NCI-H2081 treated with DMSO at 0.1 percent for 48 hours (cell line): ENCODE measurements at regions not wholly inside any gene's neighbourhood (a gene's known extent, or its start where the extent isn't known, plus 50 kb on each side); places are given as distances from the start of the nearest gene placed in this dataset.
"Not testable (repeated sequence)": the region's sequence is repeated elsewhere in the genome, so short reads cannot be mapped to it uniquely, and the experiment has no call there.

ENCODE experiments used
- DNase-seq: peaks from one replicate; lab custom pipeline; 2025; lab: John Stamatoyannopoulos, UW

DNA sequence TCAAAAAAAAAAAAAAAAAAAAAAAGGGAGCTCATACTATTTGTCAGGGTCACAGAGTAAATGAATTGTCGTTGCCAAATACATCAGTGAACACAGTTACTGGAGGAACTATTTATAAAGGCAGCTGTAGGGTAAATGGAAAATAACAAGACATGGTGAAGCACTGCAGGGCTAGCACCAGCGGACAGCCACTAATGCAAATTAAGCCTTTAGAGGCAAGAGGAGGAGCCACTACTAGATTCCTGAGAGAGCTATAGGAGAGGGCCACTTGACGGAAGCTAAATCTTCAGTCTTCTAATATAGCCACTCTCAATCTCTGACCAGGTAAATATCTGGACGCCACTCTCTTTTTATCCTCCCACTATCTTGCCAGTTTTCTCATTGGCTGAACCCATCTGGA, 801.2 kb upstream of the GOT2 start:
- no peak for DNase-seq

DNA sequence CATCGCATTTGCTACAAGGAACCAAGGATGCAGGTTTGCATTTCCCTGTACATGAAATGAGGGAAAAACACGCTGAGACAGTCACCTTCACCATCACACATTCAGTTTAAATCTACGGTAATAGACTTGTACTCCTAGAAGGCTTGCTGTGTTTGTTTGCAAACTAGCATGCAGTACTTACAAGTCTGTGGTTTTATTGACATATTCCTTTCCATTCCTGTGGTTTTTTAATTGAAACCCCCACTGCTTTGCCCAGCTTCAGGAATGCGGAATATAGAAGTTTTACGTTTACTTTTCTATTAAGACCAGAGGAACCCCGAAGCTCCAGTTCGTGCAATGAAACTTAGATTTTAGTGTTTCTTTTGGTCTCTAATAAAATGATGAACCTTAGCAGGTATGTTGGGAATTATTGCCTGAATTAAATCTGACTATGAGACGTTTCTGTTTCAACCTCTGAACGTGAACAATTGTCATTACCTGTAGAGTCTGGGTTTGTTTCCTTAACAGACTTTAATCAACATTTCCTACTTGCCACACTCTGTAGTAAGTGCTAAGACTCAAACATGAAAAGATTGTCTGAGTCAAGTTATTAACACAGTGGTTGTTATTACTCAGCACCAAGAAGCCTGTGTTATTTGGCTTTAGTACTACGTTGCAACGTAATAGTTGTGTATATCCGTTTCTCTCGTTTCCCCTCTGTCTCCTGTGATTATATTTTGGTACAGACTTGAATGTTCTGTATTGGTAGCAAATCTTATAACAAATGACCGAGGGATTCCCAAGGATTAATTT, 793.3 kb upstream of the GOT2 start:
- no peak for DNase-seq

DNA sequence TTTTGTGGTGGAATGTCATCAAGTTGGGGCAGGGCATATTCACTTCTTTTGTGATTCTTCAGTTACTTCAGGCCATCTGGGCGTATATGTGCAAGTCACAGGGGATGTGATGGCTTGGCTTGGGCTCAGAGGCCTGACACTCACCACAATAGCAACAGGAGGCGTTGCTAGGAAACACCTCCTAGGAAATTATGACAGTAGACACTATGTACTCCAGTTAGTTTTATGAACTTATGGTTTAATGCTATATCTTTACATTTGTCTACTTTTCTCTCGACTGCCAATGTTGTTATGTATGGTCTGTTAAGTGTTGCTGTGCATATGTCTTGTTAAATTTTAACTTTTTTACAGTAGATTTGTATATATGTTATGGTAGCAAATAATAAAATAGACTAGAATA, 788.7 kb upstream of the GOT2 start:
- DNase-seq, result no peak

DNA sequence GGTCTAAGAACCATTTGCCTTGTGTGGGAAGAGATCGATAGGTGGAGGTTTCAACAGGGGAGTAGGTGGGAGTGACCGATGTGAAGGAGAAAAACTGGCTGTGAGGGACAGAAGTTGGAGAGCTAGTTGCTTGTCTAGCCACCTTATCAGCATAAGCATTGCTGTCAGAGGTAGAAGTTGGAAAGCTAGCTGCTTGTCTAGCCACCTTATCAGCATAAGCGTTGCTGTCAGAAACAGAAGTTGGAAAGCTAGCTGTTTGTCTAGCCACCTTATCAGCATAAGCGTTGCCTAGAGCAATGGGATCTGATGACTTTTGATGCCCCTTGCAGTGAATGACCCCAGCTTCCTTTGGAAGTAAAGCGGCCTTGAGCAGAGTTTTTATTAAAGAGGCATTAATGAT, 784.6 kb upstream of the GOT2 start:
- not testable (repeated sequence) for DNase-seq

DNA sequence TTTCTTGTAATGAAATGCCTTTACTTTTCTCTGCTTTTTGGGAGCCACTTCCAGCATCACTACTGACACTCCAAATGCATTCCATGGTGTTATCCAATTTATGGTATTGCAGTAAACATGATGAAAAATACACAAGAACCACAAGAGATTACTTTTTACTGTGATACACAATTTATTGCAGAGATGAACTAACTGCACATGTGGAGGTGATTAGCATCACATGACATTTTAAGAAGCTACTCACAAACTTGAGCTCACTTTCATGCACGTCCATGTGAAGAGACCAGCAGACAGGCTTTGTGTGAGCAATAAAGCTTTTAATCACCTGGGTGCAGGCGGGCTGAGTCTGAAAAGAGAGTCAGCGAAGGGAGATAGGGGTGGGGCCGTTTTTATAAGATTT, 780.5 kb upstream of the GOT2 start:
- no peak for DNase-seq

DNA sequence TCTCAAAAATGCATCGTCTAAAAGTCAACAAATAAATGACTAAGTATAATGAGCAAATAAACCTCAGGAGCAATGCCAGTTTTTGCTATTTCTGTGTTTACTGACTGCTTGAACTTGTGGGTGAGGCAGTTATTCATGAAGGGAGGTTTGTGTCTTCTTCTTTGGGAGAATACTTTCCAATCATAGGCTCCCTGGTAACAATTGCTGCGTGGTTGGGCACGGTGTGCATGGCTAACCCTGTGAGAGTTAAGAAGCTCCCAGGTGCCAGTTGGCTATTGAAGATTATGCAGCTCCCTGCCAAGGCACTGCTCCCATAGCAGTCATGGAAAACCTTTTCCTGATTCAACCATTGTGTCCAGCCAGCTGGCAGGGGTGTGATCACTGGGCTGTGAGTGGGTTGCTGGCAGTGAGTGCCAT, 775.9 kb upstream of the GOT2 start:
- DNase-seq, result no peak

DNA sequence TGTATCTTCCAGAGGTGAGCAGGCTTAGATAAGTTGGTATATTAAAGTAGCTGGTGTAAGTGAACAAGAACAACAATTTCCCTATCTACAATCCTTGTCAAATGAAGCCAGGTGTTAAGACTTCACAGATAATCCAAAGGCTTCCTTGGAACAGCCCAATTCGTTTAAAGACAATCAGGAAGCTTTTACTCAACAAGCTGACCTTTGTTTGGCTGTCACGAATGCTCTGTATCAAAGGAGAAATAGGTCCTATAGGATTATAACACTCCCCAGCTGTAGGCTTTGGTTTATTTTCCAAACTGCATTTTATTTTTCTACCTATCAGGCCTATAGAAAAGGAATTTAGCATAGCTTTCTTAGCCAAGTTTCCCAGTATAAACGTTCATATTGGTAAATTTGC, 766.5 kb upstream of the GOT2 start:
- DNase-seq, result no peak

DNA sequence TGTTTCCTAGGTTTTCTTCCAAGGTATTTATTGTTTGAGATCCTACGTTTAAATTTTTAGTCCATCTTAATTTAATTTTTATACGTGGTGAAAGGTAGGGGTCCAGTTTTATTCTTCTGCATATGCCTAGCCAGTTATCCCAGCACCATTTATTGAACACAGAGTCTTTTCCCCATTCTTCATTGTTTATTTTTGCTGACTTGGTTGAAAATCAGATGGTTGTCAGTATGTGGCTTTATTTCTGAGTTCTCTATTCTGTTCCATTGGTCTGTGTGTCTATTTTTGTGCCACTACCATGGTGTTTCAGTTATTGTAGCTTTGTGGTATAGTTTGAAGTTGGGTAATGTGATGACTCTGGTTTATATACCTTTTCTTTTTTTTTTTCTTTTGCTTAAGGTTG, 753.0 kb upstream of the GOT2 start:
- no peak for DNase-seq

DNA sequence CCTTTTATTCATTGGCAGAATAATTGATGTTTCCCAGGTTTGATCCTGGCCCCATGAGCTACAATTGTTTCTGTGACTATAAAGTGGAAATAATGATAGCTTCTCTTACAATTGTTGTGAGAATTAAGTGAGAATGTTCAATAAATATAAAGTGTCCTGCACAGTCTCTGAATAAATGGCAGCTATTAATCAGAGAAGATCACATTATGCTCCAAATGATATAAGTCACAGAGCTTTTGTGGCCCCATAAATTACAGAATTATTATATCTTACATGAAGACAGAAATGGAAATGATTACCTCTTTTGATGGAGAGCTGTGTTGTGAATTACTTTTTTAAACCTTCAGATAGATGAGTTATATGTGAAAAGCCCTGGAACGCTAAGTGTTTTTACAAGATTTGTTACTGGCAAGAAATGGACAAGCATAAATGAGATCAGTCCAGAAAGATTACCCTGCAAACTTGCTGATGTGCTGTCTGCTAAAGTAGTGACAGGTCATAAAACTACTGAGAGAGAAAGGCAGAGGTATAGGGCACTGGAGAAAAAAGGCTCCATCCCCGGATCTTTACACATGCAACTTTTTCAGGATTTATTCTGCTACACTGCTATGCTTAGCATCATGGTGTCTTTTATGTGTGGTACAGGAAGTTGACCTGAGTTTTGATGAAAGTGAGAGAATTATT, 750.9 kb upstream of the GOT2 start:
- DNase-seq, result no peak

DNA sequence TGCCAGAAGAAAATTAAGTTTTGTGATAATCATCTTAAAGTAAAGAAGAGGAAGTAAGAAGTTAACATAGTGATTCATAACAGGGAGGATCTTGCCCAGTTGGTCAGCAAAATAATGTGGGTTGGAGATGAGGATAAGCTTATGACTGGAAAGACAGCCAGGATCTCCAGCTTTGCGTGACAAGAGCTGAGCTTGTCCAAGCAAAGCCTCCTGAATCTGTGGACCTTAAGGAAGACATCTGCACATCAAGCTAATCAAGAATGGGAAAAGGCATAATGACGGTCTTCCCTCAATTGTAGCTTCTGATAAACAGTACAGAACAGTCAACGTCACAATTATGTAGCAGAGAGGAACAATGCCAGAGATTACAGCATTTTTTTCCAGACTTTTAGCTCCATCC, 744.7 kb upstream of the GOT2 start:
- no peak for DNase-seq

DNA sequence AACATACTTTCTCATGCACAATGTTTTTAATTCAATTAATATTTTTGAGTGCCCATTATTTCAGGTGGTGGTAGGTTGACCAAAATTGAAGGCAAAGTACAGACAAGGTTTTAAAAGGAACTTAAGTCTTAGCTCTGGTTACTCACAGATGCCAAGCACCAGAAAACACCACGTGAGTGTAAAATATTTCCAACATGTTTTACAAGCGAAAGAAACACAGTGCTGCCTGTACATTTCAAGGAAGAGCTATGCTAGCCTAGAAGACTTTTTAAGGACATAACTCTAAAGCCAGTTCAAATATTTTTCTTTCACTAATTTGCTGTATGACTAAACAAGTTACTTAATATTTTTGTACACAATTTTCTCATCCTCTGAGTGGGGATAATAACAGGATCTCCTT, 736.4 kb upstream of the GOT2 start:
- no peak for DNase-seq

DNA sequence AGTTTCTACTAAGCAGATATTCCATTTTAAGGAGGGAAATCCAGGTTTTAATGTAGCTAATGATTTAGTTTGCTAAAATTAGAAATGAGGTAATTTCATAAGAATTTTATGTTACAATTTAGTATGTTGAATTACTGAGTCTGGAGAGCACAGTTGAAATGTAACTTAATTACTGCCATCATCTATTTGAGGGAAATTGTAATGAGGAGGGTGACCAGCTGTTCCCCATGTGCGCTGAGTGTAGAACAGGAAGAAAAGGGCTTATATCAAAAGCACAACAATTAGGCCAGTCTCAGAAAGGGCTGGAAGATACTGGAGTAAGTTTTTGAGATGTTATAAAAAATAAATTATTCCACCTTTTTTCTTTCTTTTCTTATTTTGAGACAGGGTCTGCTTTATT, 735.1 kb upstream of the GOT2 start:
- DNase-seq, result no peak

DNA sequence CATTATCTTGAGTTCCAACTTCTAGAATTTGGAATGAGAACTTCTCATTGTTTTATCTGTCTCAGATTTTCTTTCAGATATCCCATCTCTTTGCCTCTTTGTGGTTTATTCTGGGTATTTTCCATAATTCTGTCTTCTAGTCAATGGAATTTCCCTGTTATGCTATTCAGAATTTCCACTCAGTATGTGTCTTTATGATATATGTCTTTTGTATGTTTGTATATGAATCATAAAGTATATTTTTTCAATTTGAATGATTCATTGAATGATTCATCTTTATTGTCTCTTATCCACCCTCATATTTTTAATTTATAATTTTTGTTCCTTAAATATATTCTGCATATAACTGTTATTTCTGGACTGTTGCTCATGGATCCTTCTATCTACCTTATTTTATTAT, 729.7 kb upstream of the GOT2 start:
- no peak for DNase-seq

DNA sequence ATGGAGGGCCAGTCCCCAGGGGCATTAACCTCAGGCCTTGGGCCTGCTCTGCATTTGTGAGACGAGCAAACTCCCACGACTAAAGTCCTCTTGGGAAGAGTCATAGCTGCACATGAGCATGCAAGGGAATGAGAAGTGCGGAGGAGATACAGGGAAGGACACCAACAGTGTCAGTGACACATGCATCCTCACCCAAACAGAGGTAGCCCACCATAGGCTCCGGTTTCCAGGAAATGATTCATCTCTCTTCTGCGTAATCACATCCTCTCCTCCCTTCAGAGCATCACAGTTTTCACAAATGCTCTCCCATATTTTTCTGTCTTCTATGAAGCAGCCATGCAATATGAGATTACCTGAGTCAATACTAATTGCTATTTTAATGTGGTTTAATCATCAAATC, 725.7 kb upstream of the GOT2 start:
- DNase-seq, result no peak

DNA sequence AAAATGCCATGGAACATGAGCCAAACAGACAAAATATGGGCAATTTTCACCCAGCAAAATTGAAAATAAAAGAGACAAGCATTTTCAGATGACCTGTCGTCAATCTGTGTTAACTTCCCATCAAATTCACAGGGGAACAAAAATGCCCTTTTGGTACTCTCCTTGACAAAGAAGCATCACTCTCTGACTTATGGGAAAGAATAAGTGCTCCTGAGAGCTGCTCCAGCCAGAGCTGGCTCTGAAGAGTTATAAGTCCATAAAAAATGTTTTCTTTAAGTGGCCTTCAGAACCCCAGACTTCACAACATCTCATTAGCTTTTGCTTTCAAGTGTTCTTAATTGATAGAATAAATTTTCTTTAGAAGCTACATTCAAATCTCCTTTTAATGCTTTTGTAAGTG, 721.4 kb upstream of the GOT2 start:
- no peak for DNase-seq

DNA sequence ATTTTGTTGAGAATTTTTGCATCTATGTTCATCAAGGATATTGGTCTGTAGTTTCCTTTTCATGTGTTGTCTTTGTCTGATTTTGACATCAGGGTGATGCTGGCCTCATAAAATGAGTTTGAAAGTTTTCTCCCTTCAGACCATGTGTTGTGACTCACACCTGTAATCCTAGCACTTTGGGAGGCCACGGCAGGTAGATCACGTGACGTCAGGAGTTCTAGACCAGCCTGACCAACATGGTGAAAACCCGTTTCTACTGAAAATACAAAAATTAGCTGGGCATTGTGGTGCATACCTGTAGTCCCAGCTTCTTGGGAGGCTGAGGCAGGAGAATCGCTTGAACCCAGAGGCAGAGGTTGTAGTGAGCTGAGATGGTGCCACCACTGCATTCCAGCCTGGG, 716.4 kb upstream of the GOT2 start:
- DNase-seq, result not testable (repeated sequence)

DNA sequence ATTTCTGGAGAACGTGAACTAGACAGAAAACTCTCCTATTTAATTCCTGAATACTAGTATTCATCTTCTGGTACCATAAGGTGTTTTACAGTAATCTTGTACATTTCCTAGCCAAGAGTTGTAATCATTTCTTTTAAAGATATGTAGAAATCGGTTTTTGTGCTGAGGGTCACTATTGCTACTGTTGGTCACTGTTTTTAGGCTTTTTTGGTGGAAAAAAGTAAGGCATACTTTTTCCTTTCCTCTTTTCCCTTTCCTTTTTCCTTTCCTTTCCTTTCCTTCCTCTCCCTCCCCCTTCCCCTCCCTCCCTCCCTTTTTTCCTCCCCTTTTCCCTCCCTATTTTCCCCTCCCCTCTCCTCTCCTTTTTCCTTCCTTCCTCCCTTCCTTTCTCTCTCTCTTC, 706.4 kb upstream of the GOT2 start:
- no peak for DNase-seq

DNA sequence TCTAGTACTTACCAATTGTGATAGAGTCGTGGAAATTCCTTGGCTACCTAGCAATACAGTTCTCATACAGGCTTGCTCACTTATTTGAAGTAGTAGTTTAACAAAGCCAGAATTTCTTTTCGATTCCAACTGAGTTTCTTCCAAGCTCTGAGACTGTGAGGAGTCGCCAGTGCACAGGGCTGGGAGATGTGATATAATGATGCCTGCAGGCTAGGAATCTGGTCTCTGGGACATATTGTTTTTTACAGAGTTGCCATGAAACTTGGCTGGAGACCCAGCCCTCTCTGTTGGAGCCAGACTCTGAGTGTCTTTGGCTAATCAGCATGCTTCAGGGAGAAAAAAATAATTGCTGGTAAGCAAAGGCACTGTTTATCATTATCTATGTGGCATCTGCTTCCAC, 698.8 kb upstream of the GOT2 start:
- no peak for DNase-seq

DNA sequence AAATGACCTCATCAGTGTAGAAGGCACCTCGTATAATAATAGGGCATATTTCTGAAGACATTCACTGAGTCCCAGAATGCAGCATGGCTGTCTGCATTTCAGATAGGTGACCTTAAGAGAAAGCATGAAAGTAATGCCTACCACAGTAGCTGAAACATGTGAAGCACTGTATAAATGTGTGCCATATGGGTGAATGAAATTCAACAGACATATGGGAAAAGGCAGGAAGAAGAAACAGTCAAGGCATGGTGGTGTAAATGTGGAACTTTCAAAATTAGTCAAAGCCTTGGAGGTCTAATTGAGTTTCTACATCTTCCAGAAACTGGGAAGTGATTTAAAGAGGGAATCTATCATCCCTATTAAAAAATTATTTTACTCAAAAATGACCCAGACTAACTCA, 698.2 kb upstream of the GOT2 start:
- DNase-seq, result no peak

DNA sequence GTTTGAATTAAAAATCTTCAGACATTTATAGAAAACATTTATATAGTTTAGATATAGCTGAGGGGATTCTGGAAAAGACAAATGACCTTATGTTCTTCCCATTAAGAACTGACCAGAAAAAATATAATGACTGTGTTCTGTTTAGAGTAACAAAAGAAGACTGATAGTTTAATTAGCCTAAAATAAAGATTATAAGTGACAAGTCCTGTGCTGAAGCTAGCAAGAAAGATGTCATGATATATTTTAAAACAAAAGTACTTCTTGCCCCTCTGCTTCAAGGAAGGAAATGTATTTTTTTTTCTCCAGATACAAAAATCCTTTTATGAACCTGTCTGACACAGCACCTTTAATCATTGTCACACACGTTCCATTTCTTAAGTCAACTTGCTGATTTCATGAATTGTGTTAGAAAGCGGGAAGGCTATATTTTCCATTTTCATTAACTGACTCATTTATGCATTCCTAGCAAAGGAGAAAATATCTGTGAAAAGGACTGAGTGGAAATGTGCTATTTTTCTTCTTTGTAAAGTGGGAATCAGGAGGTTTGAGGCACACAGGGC, 690.7 kb upstream of the GOT2 start:
- DNase-seq, result no peak

DNA sequence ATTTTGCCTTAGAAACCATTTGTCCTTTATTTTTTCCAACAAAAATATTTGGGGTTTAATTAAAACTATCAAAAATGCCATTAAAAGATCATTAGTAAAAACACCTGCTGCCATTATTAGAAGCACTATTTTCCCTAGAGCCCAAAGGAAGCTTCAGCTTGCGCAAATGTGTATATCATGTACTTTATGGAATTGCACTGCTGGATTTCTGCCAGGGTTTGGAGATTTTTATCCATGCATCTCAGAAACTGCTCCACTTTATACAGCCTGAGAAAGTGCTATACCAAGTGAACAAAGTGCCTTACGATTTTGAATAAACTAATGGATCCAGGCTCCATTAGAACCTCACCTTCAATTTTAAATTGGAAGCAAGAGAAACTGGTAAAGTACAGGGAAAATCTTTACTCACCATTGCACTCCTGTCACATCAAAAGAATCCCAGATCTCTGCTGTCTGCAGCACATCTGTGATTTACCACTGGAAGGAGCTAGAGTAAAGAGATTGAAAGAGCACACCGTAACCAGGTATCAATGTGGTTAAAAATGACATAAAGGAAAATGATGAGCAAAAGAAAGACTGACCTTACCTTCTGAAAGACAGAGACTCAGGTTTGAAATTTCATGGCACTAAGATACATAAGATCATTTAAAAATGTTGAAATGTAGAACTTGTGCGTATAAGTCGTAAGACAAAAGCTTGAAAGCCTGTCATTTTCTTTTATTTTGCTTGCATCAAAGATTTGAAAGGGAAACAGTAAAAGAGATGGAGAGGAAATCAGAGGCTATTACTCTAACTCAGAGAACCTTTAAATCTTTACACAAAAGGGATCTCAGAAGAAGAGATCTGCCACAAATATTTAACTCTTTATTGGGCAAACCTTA, 678.1 kb upstream of the GOT2 start:
- DNase-seq, result no peak

DNA sequence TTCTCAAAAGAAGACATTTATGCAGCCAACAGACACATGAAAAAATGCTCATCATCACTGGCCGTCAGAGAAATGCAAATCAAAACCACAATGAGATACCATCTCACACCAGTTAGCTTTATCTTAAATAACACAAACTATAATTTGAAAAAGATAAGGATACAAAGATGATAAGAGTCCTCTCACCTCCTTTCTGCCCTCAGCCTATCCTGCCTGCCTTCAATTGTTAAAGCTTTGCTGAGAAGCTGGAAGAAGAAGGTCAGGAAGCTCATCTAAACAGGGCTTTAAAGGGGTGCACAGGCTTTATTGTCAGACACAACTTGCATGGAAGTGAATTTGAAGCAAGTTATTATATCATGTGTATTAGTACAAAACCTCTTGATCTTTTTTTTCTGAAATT, 676.3 kb upstream of the GOT2 start:
- no peak for DNase-seq

DNA sequence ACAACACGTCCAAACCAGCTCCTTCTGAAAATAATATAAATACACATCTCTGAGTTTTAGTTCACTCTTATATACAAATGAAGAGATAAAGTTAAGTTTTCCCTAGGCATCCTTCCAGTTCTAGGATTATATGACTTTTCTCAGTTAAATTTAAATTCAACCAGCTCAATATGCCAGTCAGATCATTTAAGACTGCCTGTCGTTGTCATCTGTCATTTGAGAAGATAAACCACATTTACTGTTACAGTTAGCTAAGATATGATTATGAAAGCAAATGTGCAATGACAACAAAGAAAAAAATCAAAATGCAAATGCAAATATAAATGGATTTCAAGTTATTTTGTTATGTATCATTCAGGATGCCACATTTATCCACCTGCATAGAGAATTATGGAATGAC, 671.7 kb upstream of the GOT2 start:
- DNase-seq, result no peak
